Caco-2 (cell line): ENCODE measurements at regions not wholly inside any gene's neighbourhood (a gene's known extent, or its start where the extent isn't known, plus 50 kb on each side); places are given as distances from the start of the nearest gene placed in this dataset.

Experiments used
- BruUV-seq: library from RNA; stranded (reverse); fragments of 400-500 nt; replicated peaks from 2 replicates; lab custom pipeline; 2021; lab: Mats Ljungman, UMichigan
- CTCF ChIA-PET: fragments of 300-600 bp; sonication (Branson Sonifier 250); formaldehyde crosslinking; loops from one replicate; lab custom pipeline; 2022; ENCODE audit warnings: antibody characterized with exemption; lab: Charles Lee
- POLR2A ChIA-PET: fragments of 300-600 bp; sonication (Branson Sonifier 250); formaldehyde crosslinking; loops from one replicate; lab custom pipeline; 2022; ENCODE audit warnings: antibody characterized with exemption; lab: Charles Lee
- DNase-seq, 2 experiments: peaks; one replicate each; pipeline versions ENCODE4 v3.0.0 to v3.0.0-alpha.2; 2020 to 2022
- H3K27me3 ChIP-seq: replicated peaks from 2 replicates; pipeline ENCODE4 v1.6.0; 2011; ENCODE audit warnings: low read length; ENCODE audit not compliant: control insufficient read depth, insufficient read depth
- H3K36me3 ChIP-seq: 2 replicates; pipeline ENCODE4 v1.5.1; 2011; ENCODE audit warnings: low read length; ENCODE audit not compliant: control insufficient read depth, insufficient read depth
- H3K4me1 ChIP-seq: fragments of 250-450 bp; sonication (Bioruptor Pico); 2 replicates; pipeline ENCODE4 v1.5.1; 2020; ENCODE audit warnings: mild to moderate bottlenecking
- H3K4me3 ChIP-seq: 2 replicates; pipeline ENCODE4 v1.5.1; 2011; ENCODE audit warnings: low read depth, mild to moderate bottlenecking, control low read depth, low read length
- H3K9me3 ChIP-seq: fragments of 250-450 bp; sonication (Bioruptor Pico); 2 replicates; pipeline ENCODE4 v1.5.1; 2020; ENCODE audit warnings: mild to moderate bottlenecking, moderate library complexity
- H3K27ac Mint-ChIP-seq: one replicate; pipeline ENCODE4 v1.8.0; 2022; ENCODE audit warnings: mixed read lengths; ENCODE audit not compliant: unreplicated experiment
- H3K27me3 Mint-ChIP-seq: one replicate; pipeline ENCODE4 v1.8.0; 2022; ENCODE audit warnings: mixed read lengths; ENCODE audit not compliant: insufficient read depth, unreplicated experiment
- H3K36me3 Mint-ChIP-seq: one replicate; pipeline ENCODE4 v1.8.0; 2022; ENCODE audit warnings: mild to moderate bottlenecking, mixed read lengths; ENCODE audit not compliant: insufficient read depth, unreplicated experiment
- H3K4me1 Mint-ChIP-seq: one replicate; pipeline ENCODE4 v1.8.0; 2022; ENCODE audit warnings: low read depth, mixed read lengths; ENCODE audit not compliant: unreplicated experiment
- H3K4me3 Mint-ChIP-seq: one replicate; pipeline ENCODE4 v1.8.0; 2022; ENCODE audit warnings: mild to moderate bottlenecking, moderate library complexity, mixed read lengths; ENCODE audit not compliant: unreplicated experiment
- H3K9me3 Mint-ChIP-seq: one replicate; pipeline ENCODE4 v1.8.0; 2022; ENCODE audit warnings: mixed read lengths; ENCODE audit not compliant: unreplicated experiment
- intact Hi-C: fragments of 100-400 bp; cut with micrococcal nuclease; formaldehyde crosslinking; loops from one replicate; pipeline ENCODE4 v1.10.0; 2022; ENCODE audit not compliant: unreplicated experiment
- TF ChIP-seq, protein P1 (sequence below), 2 experiments: fragments of 200-600 bp in 1 of 2; IDR thresholded peaks; 1 replicate in 1 of 2; 2 replicates in 1 of 2; pipeline versions ENCODE4 v1.5.1 to v1.8.0; 2011 to 2022; ENCODE audit warnings: antibody characterized with exemption in 1 of 2, control low read depth in 1 of 2, inconsistent platforms in 1 of 2, low read depth in 1 of 2, low read length in 1 of 2, mild to moderate bottlenecking in 1 of 2, moderate library complexity in 1 of 2; ENCODE audit not compliant: insufficient read depth in 1 of 2, severe bottlenecking in 1 of 2, unreplicated experiment in 1 of 2

DNA sequence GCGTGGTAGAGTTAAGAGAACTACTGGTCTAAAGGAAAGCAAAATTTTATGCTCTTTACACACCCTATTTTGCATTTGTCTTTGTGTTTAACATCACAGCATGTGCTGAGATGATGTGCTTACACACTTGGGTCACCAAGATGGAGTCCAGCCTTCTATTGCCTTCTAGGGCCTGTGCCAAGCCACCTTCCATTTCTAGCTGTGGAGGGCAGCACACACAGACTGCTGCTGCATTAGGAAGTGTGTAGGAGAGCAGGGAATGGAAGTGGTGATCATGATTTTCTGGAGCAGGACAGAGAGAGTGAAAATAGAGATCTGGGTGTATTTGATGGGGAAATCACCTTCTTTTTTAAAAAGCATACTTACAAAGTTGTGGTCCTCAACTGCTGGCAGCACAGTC, 191.6 kb downstream of the SOX4 start:
- H3K4me1 Mint-ChIP-seq, result no peaks in the 10 kb centered on the region

DNA sequence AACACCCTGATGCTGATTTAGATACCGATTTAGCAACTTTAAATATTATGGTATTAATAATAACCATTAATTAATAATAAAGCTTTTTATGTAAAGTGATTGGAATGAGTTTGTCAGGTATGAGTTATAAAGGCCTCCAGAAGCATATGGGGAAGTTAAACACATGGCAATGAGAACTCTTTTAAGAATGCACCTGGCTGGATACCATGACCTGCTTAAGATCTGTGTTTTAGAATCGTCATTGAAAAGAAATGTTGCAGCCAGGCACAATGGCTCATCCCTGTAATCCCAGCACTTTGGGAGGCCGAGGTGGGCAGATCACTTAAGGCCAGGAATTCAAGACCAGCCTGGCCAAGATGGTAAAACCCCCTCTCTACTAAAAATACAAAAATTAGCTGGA, 197.5 kb downstream of the SOX4 start:
- ChIA-PET CTCF (no interaction called here), POLR2A (no interaction called here)

More for the DNA sequence above, 191.6 kb downstream of the SOX4 start:
- H3K27me3 ChIP-seq, result no peaks in the 10 kb centered on the region
- no peak overlapping the region for H3K4me3 Mint-ChIP-seq
- no peaks in the 10 kb centered on the region for H3K36me3 Mint-ChIP-seq
- H3K36me3 ChIP-seq, result no peaks in the 10 kb centered on the region
- intact Hi-C loops, result no loop called here
- no peaks in the 10 kb centered on the region for H3K9me3 ChIP-seq
- H3K4me3 ChIP-seq, result no peak overlapping the region
- no peaks in the 10 kb centered on the region for H3K9me3 Mint-ChIP-seq
- POLR2A ChIA-PET, result no interaction called here
- no TSS peak for BruUV-seq
- H3K27ac Mint-ChIP-seq, result no peak overlapping the region
- no peaks in the 10 kb centered on the region for H3K27me3 Mint-ChIP-seq
- CTCF ChIA-PET, result no interaction called here
- TF ChIP-seq, protein P1, sequence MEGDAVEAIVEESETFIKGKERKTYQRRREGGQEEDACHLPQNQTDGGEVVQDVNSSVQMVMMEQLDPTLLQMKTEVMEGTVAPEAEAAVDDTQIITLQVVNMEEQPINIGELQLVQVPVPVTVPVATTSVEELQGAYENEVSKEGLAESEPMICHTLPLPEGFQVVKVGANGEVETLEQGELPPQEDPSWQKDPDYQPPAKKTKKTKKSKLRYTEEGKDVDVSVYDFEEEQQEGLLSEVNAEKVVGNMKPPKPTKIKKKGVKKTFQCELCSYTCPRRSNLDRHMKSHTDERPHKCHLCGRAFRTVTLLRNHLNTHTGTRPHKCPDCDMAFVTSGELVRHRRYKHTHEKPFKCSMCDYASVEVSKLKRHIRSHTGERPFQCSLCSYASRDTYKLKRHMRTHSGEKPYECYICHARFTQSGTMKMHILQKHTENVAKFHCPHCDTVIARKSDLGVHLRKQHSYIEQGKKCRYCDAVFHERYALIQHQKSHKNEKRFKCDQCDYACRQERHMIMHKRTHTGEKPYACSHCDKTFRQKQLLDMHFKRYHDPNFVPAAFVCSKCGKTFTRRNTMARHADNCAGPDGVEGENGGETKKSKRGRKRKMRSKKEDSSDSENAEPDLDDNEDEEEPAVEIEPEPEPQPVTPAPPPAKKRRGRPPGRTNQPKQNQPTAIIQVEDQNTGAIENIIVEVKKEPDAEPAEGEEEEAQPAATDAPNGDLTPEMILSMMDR (IDR thresholded peaks at IDR 0.05; ENCODE audit: insufficient read depth in 1 of 2, low read depth in 1 of 2, low read length in 1 of 2, severe bottlenecking in 1 of 2, unreplicated experiment in 1 of 2), result no peak
- no peaks in the 10 kb centered on the region for H3K4me1 ChIP-seq
- peak in 1 of 2 experiments; percentile 7 for DNase-seq

DNA sequence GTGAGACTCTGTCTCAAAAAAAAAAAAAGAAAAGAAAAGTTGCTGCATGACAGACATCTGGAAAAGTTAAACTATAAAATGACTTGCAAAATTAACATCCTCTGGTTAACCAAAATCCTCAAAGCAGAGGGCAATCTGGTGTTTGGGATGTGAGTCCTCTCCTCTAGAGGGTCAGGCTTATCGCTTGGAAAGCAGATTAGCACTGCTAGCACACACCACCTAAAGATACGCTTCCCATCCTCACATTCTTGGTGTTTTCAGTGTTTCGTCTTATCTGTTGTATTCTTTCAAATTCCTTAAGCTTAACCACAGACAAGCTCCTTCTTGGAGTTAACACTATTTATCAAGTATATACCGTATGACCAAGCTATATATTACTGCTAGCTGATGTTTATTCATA, 198.0 kb downstream of the SOX4 start:
- TF ChIP-seq, protein P1 (IDR thresholded peaks at IDR 0.05; ENCODE audit: insufficient read depth in 1 of 2, low read depth in 1 of 2, low read length in 1 of 2, severe bottlenecking in 1 of 2, unreplicated experiment in 1 of 2), result no peak
- no peaks in the 10 kb centered on the region for H3K27me3 ChIP-seq
- BruUV-seq, result no TSS peak
- Mint-ChIP-seq H3K4me1 (no peaks in the 10 kb centered on the region), H3K36me3 (no peaks in the 10 kb centered on the region), H3K4me3 (no peak overlapping the region), H3K9me3 (no peaks in the 10 kb centered on the region), H3K27ac (no peak overlapping the region), H3K27me3 (no peaks in the 10 kb centered on the region)
- H3K9me3 ChIP-seq, result no peaks in the 10 kb centered on the region
- no peak overlapping the region for H3K4me3 ChIP-seq
- H3K4me1 ChIP-seq, result 0 out of 2 replicates have a peak, but pooled peaks cover 3% of the 10 kb centered on the region
- ChIA-PET CTCF (no interaction called here), POLR2A (no interaction called here)
- intact Hi-C loops, result no loop called here
- no peaks in the 10 kb centered on the region for H3K36me3 ChIP-seq
- DNase-seq, result no peak

More for the DNA sequence above, 197.5 kb downstream of the SOX4 start:
- H3K36me3 Mint-ChIP-seq, result no peaks in the 10 kb centered on the region
- Histone ChIP-seq H3K27me3 (no peaks in the 10 kb centered on the region), H3K9me3 (no peaks in the 10 kb centered on the region), H3K4me3 (no peak overlapping the region), H3K36me3 (no peaks in the 10 kb centered on the region), H3K4me1 (0 out of 2 replicates have a peak, but pooled peaks cover 3% of the 10 kb centered on the region)
- no TSS peak for BruUV-seq
- no peaks in the 10 kb centered on the region for H3K9me3 Mint-ChIP-seq
- no peak overlapping the region for H3K4me3 Mint-ChIP-seq
- intact Hi-C loops, result no loop called here
- H3K27me3 Mint-ChIP-seq, result no peaks in the 10 kb centered on the region
- DNase-seq, result no peak
- H3K4me1 Mint-ChIP-seq, result no peaks in the 10 kb centered on the region
- TF ChIP-seq, protein P1 (IDR thresholded peaks at IDR 0.05; ENCODE audit: insufficient read depth in 1 of 2, low read depth in 1 of 2, low read length in 1 of 2, severe bottlenecking in 1 of 2, unreplicated experiment in 1 of 2), result no peak
- no peak overlapping the region for H3K27ac Mint-ChIP-seq
